H1 (cell line): ENCODE measurements at regions not wholly inside any gene's neighbourhood (a gene's known extent, or its start where the extent isn't known, plus 50 kb on each side); places are given as distances from the start of the nearest gene placed in this dataset.

ENCODE experiments used
- CTCF ChIA-PET: fragments of 300-600 bp; sonication (Branson Sonifier 250); formaldehyde crosslinking; loops from one replicate; lab custom pipeline; 2021; ENCODE audit not compliant: partially characterized antibody; lab: Charles Lee
- POLR2A ChIA-PET: fragments of 300-600 bp; sonication (Branson Sonifier 250); formaldehyde crosslinking; loops from one replicate; lab custom pipeline; 2021; ENCODE audit warnings: inconsistent platforms; ENCODE audit not compliant: partially characterized antibody; lab: Charles Lee
- DNase-seq, 2 experiments: peaks; one replicate each; pipeline versions ENCODE4 v3.0.0 to v3.0.0-alpha.2; 2010 to 2022; ENCODE audit warnings: low spot score in 2 of 2, low read depth in 1 of 2, mixed read lengths in 1 of 2
- FAIRE-seq: peaks from 2 replicates; lab custom pipeline; 2011; peaks lifted over from hg19 to GRCh38; lab: Jason Lieb, UNC
- H2AFZ ChIP-seq: 2 replicates; pipeline ENCODE4 v1.8.1; 2012; ENCODE audit warnings: low read length, inconsistent platforms
- H2AK5ac ChIP-seq: 2 replicates; pipeline ENCODE4 v1.6.1; 2013; ENCODE audit warnings: low read depth, low read length
- H2BK120ac ChIP-seq: replicated peaks from 2 replicates; pipeline ENCODE3; 2013; ENCODE audit warnings: low read depth, low read length, inconsistent platforms
- H2BK12ac ChIP-seq: 2 replicates; pipeline ENCODE4 v1.6.1; 2013; ENCODE audit warnings: low read depth, low read length
- H2BK15ac ChIP-seq: 2 replicates; pipeline ENCODE4 v1.6.1; 2013; ENCODE audit warnings: low read length
- H2BK20ac ChIP-seq: 2 replicates; pipeline ENCODE4 v1.6.1; 2013; ENCODE audit warnings: low read length
- H2BK5ac ChIP-seq: 2 replicates; pipeline ENCODE4 v1.6.1; 2013; ENCODE audit warnings: low read depth, low read length
- H3K14ac ChIP-seq: 2 replicates; pipeline ENCODE4 v1.6.1; 2013; ENCODE audit warnings: inconsistent platforms; ENCODE audit not compliant: insufficient read length
- H3K18ac ChIP-seq: 2 replicates; pipeline ENCODE4 v1.6.1; 2013; ENCODE audit warnings: low read length; ENCODE audit errors: extremely low read depth
- H3K23ac ChIP-seq: 2 replicates; pipeline ENCODE4 v1.6.1; 2013; ENCODE audit warnings: inconsistent platforms; ENCODE audit not compliant: insufficient read length
- H3K23me2 ChIP-seq: 2 replicates; pipeline ENCODE4 v1.6.1; 2013; ENCODE audit warnings: low read depth, low read length
- H3K27ac ChIP-seq: 2 replicates; pipeline ENCODE4 v1.6.1; 2011; ENCODE audit warnings: low read depth, low read length, inconsistent platforms
- H3K27me3 ChIP-seq, 4 experiments: replicated peaks in 1 of 4; 1 replicate in 1 of 4; 2 replicates in 3 of 4; pipeline versions ENCODE4 v1.6.1 to v1.8.1; 2011 to 2013; ENCODE audit warnings: low read length in 3 of 4, mild to moderate bottlenecking in 3 of 4, inconsistent platforms in 2 of 4, mixed read lengths in 2 of 4, moderate library complexity in 1 of 4; ENCODE audit not compliant: control insufficient read depth in 3 of 4, insufficient read depth in 3 of 4; ENCODE audit errors: extremely low read depth in 1 of 4
- H3K36me3 ChIP-seq, 4 experiments: 2 replicates each; pipeline versions ENCODE4 v1.6.1 to v1.8.1; 2011 to 2013; ENCODE audit warnings: mild to moderate bottlenecking in 4 of 4, low read length in 3 of 4, moderate library complexity in 2 of 4, control low read depth in 1 of 4, inconsistent platforms in 1 of 4; ENCODE audit not compliant: insufficient read depth in 4 of 4, control insufficient read depth in 2 of 4
- H3K4ac ChIP-seq: replicated peaks from 2 replicates; pipeline ENCODE3; 2013; ENCODE audit warnings: low read length, low read depth, mixed read lengths, inconsistent platforms; ENCODE audit not compliant: insufficient read length
- H3K4me1 ChIP-seq, 4 experiments: replicated peaks in 1 of 4; 1 replicate in 1 of 4; 2 replicates in 3 of 4; pipeline versions ENCODE4 v1.6.1 to v1.8.1; 2011 to 2013; ENCODE audit warnings: low read length in 3 of 4, inconsistent platforms in 2 of 4, mixed read lengths in 1 of 4; ENCODE audit not compliant: insufficient read depth in 4 of 4, control insufficient read depth in 3 of 4
- H3K4me2 ChIP-seq, 2 experiments: 2 replicates each; pipeline versions ENCODE4 v1.6.1 to v1.8.1; 2011 to 2013; ENCODE audit warnings: low read depth in 2 of 2, low read length in 2 of 2, control low read depth in 1 of 2, inconsistent platforms in 1 of 2, mild to moderate bottlenecking in 1 of 2; ENCODE audit not compliant: insufficient read depth in 1 of 2
- H3K4me3 ChIP-seq, 4 experiments: fragments of 200-600, 300-600 bp in 1 of 4; sonication (generic), shearing (Covaris generic), sonication (Bioruptor Twin) in 1 of 4; 2 replicates each; pipeline versions ENCODE4 v1.5.1 to v1.8.1; 2011 to 2016; ENCODE audit warnings: low read length in 4 of 4, low read depth in 3 of 4, control low read depth in 2 of 4, inconsistent platforms in 2 of 4, mild to moderate bottlenecking in 2 of 4, mixed read lengths in 1 of 4, moderate library complexity in 1 of 4; ENCODE audit not compliant: insufficient read depth in 2 of 4; ENCODE audit errors: extremely low read depth in 1 of 4
- H3K56ac ChIP-seq: replicated peaks from 2 replicates; pipeline ENCODE3; 2013; ENCODE audit warnings: low read depth, mild to moderate bottlenecking, mixed read lengths, low read length, inconsistent platforms; ENCODE audit not compliant: insufficient read length
- H3K79me1 ChIP-seq: 2 replicates; pipeline ENCODE4 v1.6.1; 2013; ENCODE audit warnings: low read depth, low read length, control low read depth
- H3K79me2 ChIP-seq, 2 experiments: 2 replicates each; pipeline versions ENCODE4 v1.6.1 to v1.8.1; 2012 to 2013; ENCODE audit warnings: low read length in 2 of 2, mild to moderate bottlenecking in 2 of 2, inconsistent platforms in 1 of 2; ENCODE audit not compliant: insufficient read depth in 2 of 2, control insufficient read depth in 1 of 2
- H3K9ac ChIP-seq, 4 experiments: replicated peaks in 1 of 4; 1 replicate in 1 of 4; 2 replicates in 3 of 4; pipeline versions ENCODE4 v1.6.1 to v1.8.1; 2011 to 2013; ENCODE audit warnings: low read depth in 3 of 4, low read length in 3 of 4, control low read depth in 2 of 4, mild to moderate bottlenecking in 2 of 4, moderate library complexity in 2 of 4, inconsistent platforms in 1 of 4; ENCODE audit errors: extremely low read depth in 1 of 4
- H3K9me3 ChIP-seq, 2 experiments: 2 replicates each; pipeline versions ENCODE4 v1.6.1 to v1.8.1; 2012 to 2013; ENCODE audit warnings: mild to moderate bottlenecking in 2 of 2, moderate library complexity in 2 of 2, control low read depth in 1 of 2, inconsistent platforms in 1 of 2, low read depth in 1 of 2, low read length in 1 of 2, mixed read lengths in 1 of 2; ENCODE audit not compliant: insufficient read depth in 2 of 2
- H4K20me1 ChIP-seq, 2 experiments: replicated peaks in 1 of 2; 2 replicates each; pipeline versions ENCODE3 to v1.8.1; 2011 to 2013; ENCODE audit warnings: inconsistent platforms in 2 of 2, low read length in 2 of 2, mild to moderate bottlenecking in 1 of 2; ENCODE audit not compliant: insufficient read depth in 2 of 2, control insufficient read depth in 1 of 2
- H4K5ac ChIP-seq: 2 replicates; pipeline ENCODE4 v1.6.1; 2013; ENCODE audit warnings: low read length, low read depth, mixed read lengths, inconsistent platforms; ENCODE audit not compliant: insufficient read length
- H4K8ac ChIP-seq: 2 replicates; pipeline ENCODE4 v1.8.0; 2013; ENCODE audit warnings: mild to moderate bottlenecking, moderate library complexity, low read length, inconsistent platforms; ENCODE audit not compliant: insufficient read depth; ENCODE audit errors: extremely low read depth
- H4K91ac ChIP-seq: replicated peaks from 2 replicates; pipeline ENCODE3; 2013; ENCODE audit warnings: low read length, mixed read lengths, inconsistent platforms; ENCODE audit not compliant: insufficient read length
- CEBPB ChIP-seq: IDR thresholded peaks from 2 replicates; pipeline ENCODE4 v1.6.1; 2012; ENCODE audit warnings: low read depth, low read length
- EZH2 ChIP-seq: fragments of 200-600 bp; sonication (generic); IDR thresholded peaks from 2 replicates; pipeline ENCODE4 v1.7.1; 2012; ENCODE audit warnings: low read depth, mild to moderate bottlenecking, moderate library complexity, low read length, inconsistent platforms; ENCODE audit not compliant: severe bottlenecking
- WGBS, 2 experiments: shearing (Covaris generic) in 1 of 2; methylation state at CpG; one replicate each; pipeline versions ENCODE4 v1.1.6 to v1.1.7; 2013 to 2015; ENCODE audit warnings: low lambda C conversion rate in 2 of 2, mixed read lengths in 2 of 2, inconsistent platforms in 1 of 2, low coverage in 1 of 2, missing lambda C conversion rate in 1 of 2; ENCODE audit not compliant: insufficient replicate concordance in 2 of 2, insufficient coverage in 1 of 2, insufficient read length in 1 of 2; ENCODE audit errors: extremely low coverage in 1 of 2, missing lambda C conversion rate in 1 of 2; 5-methylcytosine and 5-hydroxymethylcytosine counted together

DNA sequence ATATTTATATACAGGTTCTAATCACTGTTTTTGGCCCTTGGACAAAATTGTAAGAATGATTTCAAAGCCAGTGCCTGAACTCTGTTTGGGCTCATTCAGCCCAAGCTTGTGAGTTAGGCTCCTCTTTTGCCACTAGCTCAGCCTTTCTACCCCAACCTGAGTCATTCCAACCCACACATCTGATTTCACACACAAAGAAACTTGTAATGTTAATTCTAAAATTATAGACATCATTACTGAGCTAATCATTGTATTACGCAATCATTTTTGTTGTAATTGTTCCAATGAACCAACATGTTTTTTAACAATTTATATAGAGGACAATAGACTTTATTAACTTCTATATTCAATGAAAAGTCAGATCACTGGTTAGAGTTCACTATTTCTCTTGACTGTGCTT lies 441.1 kb downstream of the ETNK1 start:
- Histone ChIP-seq H3K56ac (peak overlapping the region; percentile 42), H3K79me2 (no peaks in the 10 kb centered on the region), H3K9ac (no peak overlapping the region), H3K14ac (no peak overlapping the region), H2AFZ (no peak overlapping the region), H3K27ac (no peak overlapping the region), H2BK12ac (no peak overlapping the region), H2BK15ac (no peak overlapping the region), H4K91ac (no peak overlapping the region), H2BK5ac (no peak overlapping the region), H2AK5ac (no peak overlapping the region), H3K23me2 (no peaks in the 10 kb centered on the region), H3K4me1 (no peaks in the 10 kb centered on the region), H3K9me3 (no peaks in the 10 kb centered on the region), H3K27me3 (no peaks in the 10 kb centered on the region), H4K20me1 (no peaks in the 10 kb centered on the region), H3K4ac (no peak overlapping the region), H2BK20ac (no peak overlapping the region), H3K18ac (no peak overlapping the region), H3K36me3 (no peaks in the 10 kb centered on the region), H4K8ac (no peak overlapping the region), H4K5ac (no peak overlapping the region), H3K4me2 (no peak overlapping the region), H3K23ac (no peak overlapping the region), H3K79me1 (no peaks in the 10 kb centered on the region), H3K4me3 (no peak overlapping the region), H2BK120ac (no peak overlapping the region)
- no peak for FAIRE-seq
- POLR2A ChIA-PET, result no interaction called here
- DNase-seq, result no peak
- CTCF ChIA-PET, result no interaction called here
- WGBS, 2 experiments, result 78% methylated on average over 1 of the region's 1 CpG; no CpG with 5 or more reads in 1 of the 2 experiments
- TF ChIP-seq CEBPB (peak; percentile 93), EZH2 (no peak)
